ENCODE measurements at regions not wholly inside any gene's neighbourhood (a gene's known extent, or its start where the extent isn't known, plus 50 kb on each side); places are given as distances from the start of the nearest gene placed in this dataset.

DNA sequence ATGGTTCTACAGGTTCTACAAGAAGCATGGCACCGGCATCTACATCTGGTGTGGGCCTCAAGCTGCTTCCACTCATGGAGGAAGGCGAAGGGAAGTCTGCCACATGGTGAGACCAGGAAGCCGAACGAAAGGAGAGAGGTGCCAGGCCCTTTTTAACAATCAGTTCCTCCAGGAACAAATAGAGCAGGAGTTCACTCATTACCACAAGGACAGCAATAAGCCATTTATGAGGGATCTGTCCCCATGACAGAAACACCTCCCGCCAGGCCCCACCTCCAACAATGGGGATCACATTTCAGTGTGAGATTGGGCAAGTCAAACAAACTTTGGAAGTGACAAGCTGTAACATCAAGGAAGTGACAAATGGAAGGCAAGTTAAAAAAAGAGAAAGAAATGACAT, 95.5 kb upstream of the PTPN3 start:
- Histone ChIP-seq H4K5ac (ENCODE audit: insufficient read length, low read depth, low read length) (no peak overlapping the region), H3K79me1 (ENCODE audit: low read depth, low read length) (no peaks in the 10 kb centered on the region), H3K4me3 (ENCODE audit: extremely low read depth in 1 of 4, insufficient read depth in 2 of 4, low read depth in 3 of 4, low read length in 4 of 4) (no peak overlapping the region), H2BK120ac (replicated peaks; ENCODE audit: low read depth, low read length) (no peak overlapping the region), H2BK12ac (ENCODE audit: low read depth, low read length) (no peak overlapping the region), H3K23me2 (ENCODE audit: low read depth, low read length) (no peaks in the 10 kb centered on the region), H3K9me3 (ENCODE audit: insufficient read depth in 2 of 2, low read depth in 1 of 2, low read length in 1 of 2) (no peaks in the 10 kb centered on the region; a peak in 1 of 4 replicates), H3K36me3 (ENCODE audit: control insufficient read depth in 2 of 4, insufficient read depth in 4 of 4, low read length in 3 of 4) (no peaks in the 10 kb centered on the region), H3K4me1 (replicated peaks in 1 of 4; ENCODE audit: control insufficient read depth in 3 of 4, insufficient read depth in 4 of 4, low read length in 3 of 4) (no peaks in the 10 kb centered on the region), H3K14ac (ENCODE audit: insufficient read length) (no peak overlapping the region), H3K27ac (ENCODE audit: low read depth, low read length) (no peak overlapping the region), H4K91ac (replicated peaks; ENCODE audit: insufficient read length, low read length) (no peak overlapping the region), H3K4me2 (ENCODE audit: insufficient read depth in 1 of 2, low read depth in 2 of 2, low read length in 2 of 2) (no peak overlapping the region), H2AFZ (ENCODE audit: low read length) (no peak overlapping the region), H2BK15ac (ENCODE audit: low read length) (no peak overlapping the region), H3K18ac (ENCODE audit: extremely low read depth, low read length) (no peak overlapping the region), H3K4ac (replicated peaks; ENCODE audit: insufficient read length, low read depth, low read length) (no peak overlapping the region), H4K8ac (ENCODE audit: extremely low read depth, insufficient read depth, low read length) (no peak overlapping the region), H2BK5ac (ENCODE audit: low read depth, low read length) (no peak overlapping the region), H3K23ac (ENCODE audit: insufficient read length) (no peak overlapping the region), H3K56ac (replicated peaks; ENCODE audit: insufficient read length, low read depth, low read length) (no peak overlapping the region), H4K20me1 (replicated peaks in 1 of 2; ENCODE audit: control insufficient read depth in 1 of 2, insufficient read depth in 2 of 2, low read length in 2 of 2) (no peaks in the 10 kb centered on the region), H3K9ac (replicated peaks in 1 of 4; ENCODE audit: extremely low read depth in 1 of 4, low read depth in 3 of 4, low read length in 3 of 4) (no peak overlapping the region), H2AK5ac (ENCODE audit: low read depth, low read length) (no peak overlapping the region), H3K27me3 (replicated peaks in 1 of 4; ENCODE audit: control insufficient read depth in 3 of 4, extremely low read depth in 1 of 4, insufficient read depth in 3 of 4, low read length in 3 of 4) (no peaks in the 10 kb centered on the region), H2BK20ac (ENCODE audit: low read length) (no peak overlapping the region), H3K79me2 (ENCODE audit: control insufficient read depth in 1 of 2, insufficient read depth in 2 of 2, low read length in 2 of 2) (no peaks in the 10 kb centered on the region)
- DNase-seq (ENCODE audit: low read depth in 1 of 2, low spot score in 2 of 2) (no peak), FAIRE-seq (no peak)
- 87% methylated on average over 5 of the region's 5 CpGs; no CpG with 5 or more reads in 1 of the 2 experiments for WGBS, 2 experiments (ENCODE audit: extremely low coverage in 1 of 2, insufficient coverage in 1 of 2, insufficient read length in 1 of 2, insufficient replicate concordance in 2 of 2, low coverage in 1 of 2, low lambda C conversion rate in 2 of 2, missing lambda C conversion rate in 1 of 2)
- ChIA-PET POLR2A (ENCODE audit: partially characterized antibody) (no interaction called here), CTCF (ENCODE audit: partially characterized antibody) (interaction anchor here (0.7 to 3.7 kb wide), 5 partner anchors 9 to 288 kb away, joined by 3 to 22 read pairs (median 4); no protein-coding TSS in a partner anchor)
- no peak for TF ChIP-seq BRCA1 (IDR thresholded peaks at IDR 0.05; ENCODE audit: low read depth, low read length)
- no peak for TF ChIP-seq ATF2 (IDR thresholded peaks at IDR 0.05; ENCODE audit: low read length)
- no peak for TF ChIP-seq TCF12 (IDR thresholded peaks at IDR 0.05; ENCODE audit: low read depth, low read length)
- no peak for TF ChIP-seq TEAD4 (IDR thresholded peaks at IDR 0.05; ENCODE audit: low read depth, low read length)
- TF ChIP-seq EP300 (IDR thresholded peaks at IDR 0.05; ENCODE audit: borderline replicate concordance in 1 of 2, low read depth in 2 of 2, low read length in 2 of 2), result no peak
- no peak for TF ChIP-seq SIX5 (IDR thresholded peaks at IDR 0.05; ENCODE audit: low read depth, low read length)
- no peak for TF ChIP-seq RAD21 (IDR thresholded peaks at IDR 0.05 in 1 of 2, conservative IDR thresholded peaks at IDR 0.05 in 1 of 2; ENCODE audit: low read depth in 2 of 2, low read length in 2 of 2)
- no peak for TF ChIP-seq CREB1 (IDR thresholded peaks at IDR 0.05)
- no peak for TF ChIP-seq RXRA (IDR thresholded peaks at IDR 0.05; ENCODE audit: insufficient read depth, low read depth, low read length)
